ENCODE measurements at regions not wholly inside any gene's neighbourhood (a gene's known extent, or its start where the extent isn't known, plus 50 kb on each side); places are given as distances from the start of the nearest gene placed in this dataset.
"Not testable (repeated sequence)": the region's sequence is repeated elsewhere in the genome, so short reads cannot be mapped to it uniquely, and the experiment has no call there.

DNA sequence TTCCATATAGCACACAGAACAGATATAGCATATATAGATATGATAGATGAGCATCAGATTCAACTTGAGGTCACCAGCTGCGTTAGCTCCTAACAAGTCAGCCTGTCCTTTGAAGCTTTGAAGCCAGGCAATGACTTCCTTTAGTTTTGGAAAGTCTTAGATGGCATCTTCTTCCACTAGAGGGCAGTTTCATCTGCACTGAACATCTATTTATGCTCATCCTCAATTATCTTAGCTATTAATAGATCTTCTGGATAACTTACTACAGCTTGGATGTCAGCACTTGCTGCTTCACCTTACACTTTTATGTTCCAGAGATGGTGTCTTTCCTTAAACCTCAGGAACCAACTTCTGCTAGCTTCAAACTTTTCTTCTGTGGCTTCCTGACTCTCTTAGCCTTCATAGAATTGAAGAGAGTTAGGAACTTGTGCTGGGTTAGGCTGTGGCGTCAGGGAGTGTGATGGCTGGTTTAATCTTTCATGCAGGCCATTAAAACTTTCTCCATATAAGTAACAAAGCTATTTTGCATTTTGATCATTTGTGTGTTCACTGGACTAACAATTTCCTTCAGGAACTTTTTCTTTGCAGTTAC, 1401.4 kb downstream of the EFNA5 start:
- CTCF ChIA-PET, result interaction anchor here (0.6 to 2.6 kb wide), 37 partner anchors 9 to 1407 kb away, joined by 3 to 15 read pairs (median 3); no protein-coding TSS in a partner anchor
- no TSS peak for BruUV-seq (replicated peaks)

DNA sequence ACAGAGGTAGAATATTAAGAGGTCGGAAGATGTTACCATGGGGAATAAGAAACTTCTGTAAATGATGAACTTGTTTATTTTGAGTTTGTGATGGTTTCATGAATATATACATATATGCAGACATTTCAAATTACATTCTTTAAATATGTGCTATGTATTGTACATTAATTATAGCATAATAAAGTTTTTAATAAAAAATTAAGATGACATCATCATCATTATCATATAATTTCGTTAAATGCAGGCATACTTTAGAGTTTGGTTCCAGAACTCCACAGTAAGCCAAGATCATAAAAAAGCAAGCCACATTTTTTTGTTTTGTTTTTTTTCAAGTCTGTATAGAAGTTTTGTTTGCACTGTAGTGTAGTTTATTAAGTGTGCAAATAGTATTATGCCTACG, 1403.5 kb downstream of the EFNA5 start:
- H3K4me3 Mint-ChIP-seq (ENCODE audit: unreplicated experiment), result no peak overlapping the region
- TF ChIP-seq, protein P1, sequence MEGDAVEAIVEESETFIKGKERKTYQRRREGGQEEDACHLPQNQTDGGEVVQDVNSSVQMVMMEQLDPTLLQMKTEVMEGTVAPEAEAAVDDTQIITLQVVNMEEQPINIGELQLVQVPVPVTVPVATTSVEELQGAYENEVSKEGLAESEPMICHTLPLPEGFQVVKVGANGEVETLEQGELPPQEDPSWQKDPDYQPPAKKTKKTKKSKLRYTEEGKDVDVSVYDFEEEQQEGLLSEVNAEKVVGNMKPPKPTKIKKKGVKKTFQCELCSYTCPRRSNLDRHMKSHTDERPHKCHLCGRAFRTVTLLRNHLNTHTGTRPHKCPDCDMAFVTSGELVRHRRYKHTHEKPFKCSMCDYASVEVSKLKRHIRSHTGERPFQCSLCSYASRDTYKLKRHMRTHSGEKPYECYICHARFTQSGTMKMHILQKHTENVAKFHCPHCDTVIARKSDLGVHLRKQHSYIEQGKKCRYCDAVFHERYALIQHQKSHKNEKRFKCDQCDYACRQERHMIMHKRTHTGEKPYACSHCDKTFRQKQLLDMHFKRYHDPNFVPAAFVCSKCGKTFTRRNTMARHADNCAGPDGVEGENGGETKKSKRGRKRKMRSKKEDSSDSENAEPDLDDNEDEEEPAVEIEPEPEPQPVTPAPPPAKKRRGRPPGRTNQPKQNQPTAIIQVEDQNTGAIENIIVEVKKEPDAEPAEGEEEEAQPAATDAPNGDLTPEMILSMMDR (IDR thresholded peaks at IDR 0.05; ENCODE audit: unreplicated experiment), result no peak
- no peaks in the 10 kb centered on the region for H3K9me3 Mint-ChIP-seq (ENCODE audit: unreplicated experiment)
- no peaks in the 10 kb centered on the region for H3K4me1 Mint-ChIP-seq (ENCODE audit: insufficient read depth, unreplicated experiment)
- no peak overlapping the region for H3K27ac Mint-ChIP-seq (ENCODE audit: low read depth, unreplicated experiment)
- no peaks in the 10 kb centered on the region for H3K27me3 Mint-ChIP-seq (ENCODE audit: insufficient read depth, unreplicated experiment)
- intact Hi-C loops (cut with micrococcal nuclease), result loop anchor here (10.0 kb wide), 1 partner anchor 458 kb away; no protein-coding TSS in a partner anchor
- no peaks in the 10 kb centered on the region for H3K36me3 Mint-ChIP-seq (ENCODE audit: insufficient read depth, unreplicated experiment)
- CTCF ChIA-PET, result no interaction called here
- no TSS peak for BruUV-seq (replicated peaks)
- DNase-seq (ENCODE audit: unreplicated experiment), result no peak
- POLR2A ChIA-PET, result no interaction called here

More for the DNA sequence above, 1401.4 kb downstream of the EFNA5 start:
- Mint-ChIP-seq H3K36me3 (ENCODE audit: insufficient read depth, unreplicated experiment) (no peaks in the 10 kb centered on the region), H3K4me1 (ENCODE audit: insufficient read depth, unreplicated experiment) (no peaks in the 10 kb centered on the region), H3K27me3 (ENCODE audit: insufficient read depth, unreplicated experiment) (no peaks in the 10 kb centered on the region), H3K9me3 (ENCODE audit: unreplicated experiment) (no peaks in the 10 kb centered on the region), H3K27ac (ENCODE audit: low read depth, unreplicated experiment) (no peak overlapping the region), H3K4me3 (ENCODE audit: unreplicated experiment) (no peak overlapping the region)
- intact Hi-C loops (cut with micrococcal nuclease), result loop anchor here (1.0 to 10.0 kb wide), 3 partner anchors 455 to 1404 kb away; no protein-coding TSS in a partner anchor
- peak; percentile 41 for DNase-seq (ENCODE audit: unreplicated experiment)
- POLR2A ChIA-PET, result interaction anchor here (1.0 kb wide), 1 partner anchor 1399 kb away, joined by 3 read pairs; no protein-coding TSS in a partner anchor
- TF ChIP-seq, protein P1 (IDR thresholded peaks at IDR 0.05; ENCODE audit: unreplicated experiment), result peak; percentile 57

DNA sequence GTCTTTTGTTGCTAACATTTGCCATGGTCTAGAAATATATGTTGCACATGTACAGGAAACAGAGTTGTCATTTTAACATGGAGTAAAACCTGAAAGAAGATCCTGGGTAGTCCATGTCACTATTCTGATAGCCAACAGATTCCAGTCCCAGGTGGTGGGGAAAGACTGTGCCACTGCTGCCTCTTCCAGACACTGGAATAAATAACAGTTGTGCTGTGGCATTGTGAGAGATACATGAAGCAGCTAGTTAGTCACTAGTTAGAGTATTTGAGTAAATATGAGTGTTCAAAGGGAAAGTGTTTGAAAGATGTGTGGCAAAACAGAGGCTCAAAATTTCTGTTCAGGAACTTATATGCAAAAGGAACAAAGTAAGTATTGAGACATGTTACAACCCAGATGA, 1408.3 kb downstream of the EFNA5 start:
- no peaks in the 10 kb centered on the region for H3K36me3 Mint-ChIP-seq (ENCODE audit: insufficient read depth, unreplicated experiment)
- BruUV-seq (replicated peaks), result no TSS peak
- no peak for DNase-seq (ENCODE audit: unreplicated experiment)

DNA sequence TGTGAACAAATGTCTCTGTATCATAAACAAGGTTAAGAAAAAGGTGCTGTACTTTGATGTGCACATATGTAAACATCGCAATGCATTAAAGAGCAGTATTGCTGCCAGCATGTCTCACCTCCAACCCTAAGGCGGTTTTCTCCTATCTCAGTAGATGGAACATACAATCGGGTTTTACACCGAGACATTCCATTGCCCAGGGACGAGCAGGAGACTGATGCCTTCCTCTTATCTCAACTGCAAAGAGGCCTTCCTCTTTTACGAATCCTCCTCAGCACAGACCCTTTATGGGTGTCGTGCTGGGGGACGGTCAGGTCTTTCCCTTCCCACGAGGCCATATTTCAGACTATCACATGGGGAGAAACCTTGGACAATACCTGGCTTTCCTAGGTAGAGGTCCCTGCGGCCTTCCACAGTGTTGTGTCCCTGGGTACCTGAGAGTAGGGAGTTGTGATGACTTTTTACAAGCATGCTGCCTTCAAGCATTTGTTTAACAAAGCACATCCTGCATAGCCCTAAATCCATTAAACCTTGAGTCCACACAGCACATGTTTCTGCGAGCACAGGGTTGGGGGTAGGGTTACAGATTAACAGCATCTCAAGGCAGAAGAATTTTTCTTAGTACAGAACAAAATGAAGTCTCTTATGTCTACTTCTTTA, 1411.2 kb downstream of the EFNA5 start:
- H3K27ac Mint-ChIP-seq (ENCODE audit: low read depth, unreplicated experiment); CTCF ChIA-PET; H3K36me3 Mint-ChIP-seq (ENCODE audit: insufficient read depth, unreplicated experiment); DNase-seq (ENCODE audit: unreplicated experiment); H3K9me3 Mint-ChIP-seq (ENCODE audit: unreplicated experiment); H3K4me1 Mint-ChIP-seq (ENCODE audit: insufficient read depth, unreplicated experiment); H3K27me3 Mint-ChIP-seq (ENCODE audit: insufficient read depth, unreplicated experiment); BruUV-seq (replicated peaks); H3K4me3 Mint-ChIP-seq (ENCODE audit: unreplicated experiment); POLR2A ChIA-PET: not testable (repeated sequence)
- intact Hi-C loops (cut with micrococcal nuclease), result loop anchor here (10.0 kb wide), 1 partner anchor 465 kb away; no protein-coding TSS in a partner anchor

More for the DNA sequence above, 1408.3 kb downstream of the EFNA5 start:
- intact Hi-C loops (cut with micrococcal nuclease), result loop anchor here (10.0 kb wide), 1 partner anchor 462 kb away; no protein-coding TSS in a partner anchor
- no peak overlapping the region for H3K4me3 Mint-ChIP-seq (ENCODE audit: unreplicated experiment)
- CTCF ChIA-PET, result interaction anchor here (0.6 kb wide), 1 partner anchor 1410 kb away, joined by 3 read pairs; no protein-coding TSS in a partner anchor
- no peaks in the 10 kb centered on the region for H3K4me1 Mint-ChIP-seq (ENCODE audit: insufficient read depth, unreplicated experiment)
- H3K27ac Mint-ChIP-seq (ENCODE audit: low read depth, unreplicated experiment), result no peak overlapping the region
- TF ChIP-seq, protein P1 (IDR thresholded peaks at IDR 0.05; ENCODE audit: unreplicated experiment), result no peak
- H3K9me3 Mint-ChIP-seq (ENCODE audit: unreplicated experiment), result no peaks in the 10 kb centered on the region
- H3K27me3 Mint-ChIP-seq (ENCODE audit: insufficient read depth, unreplicated experiment), result no peaks in the 10 kb centered on the region
- POLR2A ChIA-PET, result interaction anchor here (0.8 to 0.9 kb wide), 2 partner anchors 20 to 85 kb away, joined by 3 read pairs; no protein-coding TSS in a partner anchor

Measured in MCF 10A (cell line).